GM23248 (cell line): ENCODE measurements at regions not wholly inside any gene's neighbourhood (a gene's known extent, or its start where the extent isn't known, plus 50 kb on each side); places are given as distances from the start of the nearest gene placed in this dataset.

Experiments used
- EZH2 ChIP-seq: fragments of 200-600 bp; sonication (generic); IDR thresholded peaks from 2 replicates; pipeline ENCODE4 v1.6.1; 2018; ENCODE audit warnings: antibody characterized with exemption, mild to moderate bottlenecking; ENCODE audit not compliant: insufficient read depth, poor library complexity, severe bottlenecking
- EZH2phosphoT487 ChIP-seq: fragments of 200-600 bp; sonication (generic); IDR thresholded peaks from 2 replicates; pipeline ENCODE4 v1.6.1; 2018; ENCODE audit warnings: antibody characterized with exemption, moderate library complexity, mild to moderate bottlenecking, low read depth; ENCODE audit not compliant: insufficient read depth

GRCh38 chr1:177669161-177669560, 300.7 kb downstream of the SEC16B start:
- no peak for TF ChIP-seq EZH2
- TF ChIP-seq EZH2phosphoT487 = no peak
